ENCODE measurements at regions not wholly inside any gene's neighbourhood (a gene's known extent, or its start where the extent isn't known, plus 50 kb on each side); places are given as distances from the start of the nearest gene placed in this dataset.

DNA sequence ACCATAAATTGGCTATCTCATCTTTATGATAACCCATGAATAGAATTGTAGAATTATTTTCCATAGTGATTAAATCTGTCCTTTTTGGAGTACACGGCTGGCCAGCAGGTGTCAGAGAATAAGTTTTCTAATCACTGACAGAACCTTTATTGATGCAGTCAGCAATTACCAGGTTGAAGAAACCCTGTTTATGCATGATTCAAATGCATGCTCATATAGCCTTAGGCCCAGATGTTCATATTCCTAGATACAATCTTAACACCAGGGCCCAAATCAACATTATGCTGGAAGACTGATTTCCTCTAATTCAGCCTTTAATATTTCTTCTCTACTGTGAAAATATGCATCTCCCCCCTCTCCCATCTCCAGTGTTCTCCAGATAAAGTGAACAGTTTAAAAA is 243.5 kb upstream of the DCBLD2 start:
- Histone ChIP-seq H3K27ac (ENCODE audit: low read depth in 1 of 2, low read length in 1 of 2) (no peak overlapping the region), H3K9ac (ENCODE audit: insufficient read depth in 1 of 2, low read length in 2 of 2) (no peak overlapping the region), H3K36me3 (ENCODE audit: control insufficient read depth in 4 of 4, insufficient read depth in 4 of 4, low read length in 4 of 4) (no peaks in the 10 kb centered on the region), H3K27me3 (ENCODE audit: control insufficient read depth in 3 of 3, insufficient read depth in 3 of 3, low read length in 2 of 3) (no peaks in the 10 kb centered on the region), H3K4me3 (no peak overlapping the region), H3K9me3 (ENCODE audit: control insufficient read depth in 4 of 4, insufficient read depth in 3 of 4, low read length in 3 of 4) (peaks cover 0 to 2% (median 0%) of the 10 kb centered on the region in 4 donors), H3K4me1 (ENCODE audit: control insufficient read depth in 5 of 5, insufficient read depth in 5 of 5, low read length in 5 of 5) (no peaks in the 10 kb centered on the region)
- 85 to 90% methylated on average over 1 of the region's 1 CpG for WGBS, 2 donors
- TF ChIP-seq, protein P1, sequence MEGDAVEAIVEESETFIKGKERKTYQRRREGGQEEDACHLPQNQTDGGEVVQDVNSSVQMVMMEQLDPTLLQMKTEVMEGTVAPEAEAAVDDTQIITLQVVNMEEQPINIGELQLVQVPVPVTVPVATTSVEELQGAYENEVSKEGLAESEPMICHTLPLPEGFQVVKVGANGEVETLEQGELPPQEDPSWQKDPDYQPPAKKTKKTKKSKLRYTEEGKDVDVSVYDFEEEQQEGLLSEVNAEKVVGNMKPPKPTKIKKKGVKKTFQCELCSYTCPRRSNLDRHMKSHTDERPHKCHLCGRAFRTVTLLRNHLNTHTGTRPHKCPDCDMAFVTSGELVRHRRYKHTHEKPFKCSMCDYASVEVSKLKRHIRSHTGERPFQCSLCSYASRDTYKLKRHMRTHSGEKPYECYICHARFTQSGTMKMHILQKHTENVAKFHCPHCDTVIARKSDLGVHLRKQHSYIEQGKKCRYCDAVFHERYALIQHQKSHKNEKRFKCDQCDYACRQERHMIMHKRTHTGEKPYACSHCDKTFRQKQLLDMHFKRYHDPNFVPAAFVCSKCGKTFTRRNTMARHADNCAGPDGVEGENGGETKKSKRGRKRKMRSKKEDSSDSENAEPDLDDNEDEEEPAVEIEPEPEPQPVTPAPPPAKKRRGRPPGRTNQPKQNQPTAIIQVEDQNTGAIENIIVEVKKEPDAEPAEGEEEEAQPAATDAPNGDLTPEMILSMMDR (IDR thresholded peaks at IDR 0.05; ENCODE audit: control extremely low read depth, extremely low read depth) = no peak
- DNase-seq (no peak), ATAC-seq (ENCODE audit: insufficient read depth, low FRiP score) (no peak)

DNA sequence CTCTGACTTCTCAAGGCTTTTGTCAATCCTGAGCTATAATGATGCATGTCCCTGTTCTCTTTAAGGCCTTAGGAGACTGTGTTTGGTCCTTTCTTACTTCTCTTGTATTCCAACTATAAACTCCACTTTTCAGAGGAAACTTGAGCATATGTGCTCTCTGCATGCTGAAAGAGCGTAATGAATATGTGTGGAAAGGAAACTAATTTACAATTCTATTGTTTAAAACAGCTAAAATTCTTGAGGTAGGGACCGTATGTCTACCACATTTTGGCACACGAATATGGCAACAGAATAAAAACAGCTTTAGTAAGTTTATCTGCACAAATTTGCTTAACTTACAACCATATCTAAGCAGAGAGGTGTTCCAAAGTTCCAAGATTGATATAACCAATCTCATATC is 242.0 kb upstream of the DCBLD2 start:
- H3K27ac ChIP-seq (ENCODE audit: low read depth in 1 of 2, low read length in 1 of 2) = no peak overlapping the region
- H3K4me3 ChIP-seq = no peak overlapping the region
- H3K27me3 ChIP-seq (ENCODE audit: control insufficient read depth in 3 of 3, insufficient read depth in 3 of 3, low read length in 2 of 3) = no peaks in the 10 kb centered on the region
- H3K36me3 ChIP-seq (ENCODE audit: control insufficient read depth in 4 of 4, insufficient read depth in 4 of 4, low read length in 4 of 4) = no peaks in the 10 kb centered on the region
- TF ChIP-seq, protein P1 (IDR thresholded peaks at IDR 0.05; ENCODE audit: control extremely low read depth, extremely low read depth) = no peak
- no peak overlapping the region for H3K9ac ChIP-seq (ENCODE audit: insufficient read depth in 1 of 2, low read length in 2 of 2)
- no peaks in the 10 kb centered on the region for H3K4me1 ChIP-seq (ENCODE audit: control insufficient read depth in 5 of 5, insufficient read depth in 5 of 5, low read length in 5 of 5)
- ATAC-seq (ENCODE audit: insufficient read depth, low FRiP score) (no peak), DNase-seq (no peak)
- 62 to 69% methylated on average over 3 of the region's 3 CpGs for WGBS, 2 donors
- peaks cover 0 to 2% (median 0%) of the 10 kb centered on the region in 4 donors for H3K9me3 ChIP-seq (ENCODE audit: control insufficient read depth in 4 of 4, insufficient read depth in 3 of 4, low read length in 3 of 4)

DNA sequence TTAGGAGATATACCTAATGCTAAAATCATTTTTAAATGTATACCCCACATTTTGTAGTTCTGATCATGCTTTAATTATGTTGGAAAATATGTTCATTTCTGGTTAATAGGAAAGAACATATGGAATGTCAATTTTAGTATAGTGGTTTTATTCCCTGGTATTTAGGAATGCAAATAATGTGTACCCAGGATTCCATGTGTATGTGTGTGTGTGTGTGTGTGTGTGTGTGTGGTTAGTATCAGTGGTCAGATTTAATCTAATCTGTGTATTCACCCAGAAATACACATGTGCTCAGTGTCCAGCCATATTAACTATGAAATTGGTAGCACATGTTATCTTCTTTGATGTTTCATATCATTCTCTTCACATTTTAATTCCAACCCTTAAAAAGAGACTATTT is 233.5 kb upstream of the DCBLD2 start:
- no peak overlapping the region for H3K27ac ChIP-seq (ENCODE audit: low read depth in 1 of 2, low read length in 1 of 2)
- H3K9ac ChIP-seq (ENCODE audit: insufficient read depth in 1 of 2, low read length in 2 of 2) = no peak overlapping the region
- H3K36me3 ChIP-seq (ENCODE audit: control insufficient read depth in 4 of 4, insufficient read depth in 4 of 4, low read length in 4 of 4) = no peaks in the 10 kb centered on the region
- no peak for DNase-seq
- TF ChIP-seq, protein P1 (IDR thresholded peaks at IDR 0.05; ENCODE audit: control extremely low read depth, extremely low read depth) = no peak
- H3K4me1 ChIP-seq (ENCODE audit: control insufficient read depth in 5 of 5, insufficient read depth in 5 of 5, low read length in 5 of 5) = no peaks in the 10 kb centered on the region
- H3K9me3 ChIP-seq (ENCODE audit: control insufficient read depth in 4 of 4, insufficient read depth in 3 of 4, low read length in 3 of 4) = no peaks in the 10 kb centered on the region
- no peak overlapping the region for H3K4me3 ChIP-seq
- H3K27me3 ChIP-seq (ENCODE audit: control insufficient read depth in 3 of 3, insufficient read depth in 3 of 3, low read length in 2 of 3) = no peaks in the 10 kb centered on the region
- no peak for ATAC-seq (ENCODE audit: insufficient read depth, low FRiP score)

DNA sequence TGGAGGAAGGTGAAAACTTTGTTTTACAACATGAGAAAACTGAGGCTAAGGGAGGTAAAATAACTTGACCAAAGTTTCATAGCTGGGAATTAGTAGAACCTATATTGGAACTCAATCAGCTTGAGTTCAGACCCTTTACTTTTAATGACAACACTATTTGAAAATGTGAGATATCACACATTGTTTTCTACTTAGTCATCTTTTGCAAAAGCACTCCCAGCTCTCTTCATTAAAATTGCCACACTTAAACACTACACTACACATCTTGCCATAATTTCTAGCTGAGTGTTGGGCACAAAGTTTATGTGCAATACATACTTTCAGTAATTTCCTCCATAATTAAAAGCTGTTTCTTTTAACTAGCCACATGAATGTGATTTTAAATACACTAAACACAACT is 230.4 kb upstream of the DCBLD2 start:
- DNase-seq (no peak), ATAC-seq (ENCODE audit: insufficient read depth, low FRiP score) (no peak)
- H3K27ac ChIP-seq (ENCODE audit: low read depth in 1 of 2, low read length in 1 of 2) = no peak overlapping the region
- H3K4me3 ChIP-seq = no peak overlapping the region
- TF ChIP-seq, protein P1 (IDR thresholded peaks at IDR 0.05; ENCODE audit: control extremely low read depth, extremely low read depth) = no peak
- no peaks in the 10 kb centered on the region for H3K27me3 ChIP-seq (ENCODE audit: control insufficient read depth in 3 of 3, insufficient read depth in 3 of 3, low read length in 2 of 3)
- no peaks in the 10 kb centered on the region for H3K4me1 ChIP-seq (ENCODE audit: control insufficient read depth in 5 of 5, insufficient read depth in 5 of 5, low read length in 5 of 5)
- no peak overlapping the region for H3K9ac ChIP-seq (ENCODE audit: insufficient read depth in 1 of 2, low read length in 2 of 2)
- no peaks in the 10 kb centered on the region for H3K36me3 ChIP-seq (ENCODE audit: control insufficient read depth in 4 of 4, insufficient read depth in 4 of 4, low read length in 4 of 4)
- no peaks in the 10 kb centered on the region for H3K9me3 ChIP-seq (ENCODE audit: control insufficient read depth in 4 of 4, insufficient read depth in 3 of 4, low read length in 3 of 4)

Measured in lung (tissue), 11 donors.